HEK293 (cell line): ENCODE measurements at regions not wholly inside any gene's neighbourhood (a gene's known extent, or its start where the extent isn't known, plus 50 kb on each side); places are given as distances from the start of the nearest gene placed in this dataset.

Experiments
- CTCF ChIA-PET: fragments of 350-600 bp; formaldehyde crosslinking; extraction: SDS; loops from one replicate; lab custom pipeline; 2021; ENCODE audit warnings: antibody characterized with exemption; lab: Yijun Ruan, JAX
- POLR2A ChIA-PET: fragments of 300-600 bp; formaldehyde crosslinking; extraction: SDS; loops from one replicate; lab custom pipeline; 2020; ENCODE audit warnings: antibody characterized with exemption, inconsistent platforms; lab: Yijun Ruan, JAX
- H3K27ac ChIP-seq: fragments of 200-500 bp; sonication (Bioruptor generic); 2 replicates; pipeline ENCODE4 v1.5.1; 2014; ENCODE audit warnings: low read depth, low read length, control low read depth, inconsistent platforms; ENCODE audit errors: extremely low read depth
- H3K36me3 ChIP-seq, 2 experiments: fragments of 200-500 bp in 1 of 2; sonication (Bioruptor generic) in 1 of 2; 1 replicate in 1 of 2; 2 replicates in 1 of 2; pipeline ENCODE4 v1.5.1; 2014 to 2017; ENCODE audit warnings: inconsistent platforms in 2 of 2, low read length in 2 of 2; ENCODE audit not compliant: control insufficient read depth in 2 of 2, insufficient read depth in 1 of 2
- H3K4me1 ChIP-seq: fragments of 200-500 bp; sonication (Bioruptor generic); 2 replicates; pipeline ENCODE4 v1.5.1; 2014; ENCODE audit warnings: mild to moderate bottlenecking, low read length, inconsistent platforms; ENCODE audit not compliant: control insufficient read depth, insufficient read depth
- H3K4me3 ChIP-seq: 2 replicates; pipeline ENCODE4 v1.5.1; 2011; ENCODE audit warnings: low read depth, mild to moderate bottlenecking, control low read depth, low read length, moderate library complexity
- H3K9me3 ChIP-seq: fragments of 200-500 bp; sonication (Bioruptor generic); 2 replicates; pipeline ENCODE4 v1.5.1; 2014; ENCODE audit warnings: low read depth, low read length, inconsistent platforms; ENCODE audit not compliant: control insufficient read depth, insufficient read depth
- ATF2 ChIP-seq: fragments of 450-650 bp; formaldehyde crosslinking; IDR thresholded peaks from 2 replicates; pipeline ENCODE4 v1.5.1; 2016; ENCODE audit warnings: missing biosample characterization, missing genetic modification characterization, low read depth
- BCL11A ChIP-seq: fragments of 450-650 bp; formaldehyde crosslinking; IDR thresholded peaks from 2 replicates; pipeline ENCODE4 v1.5.1; 2016; ENCODE audit warnings: low read depth, missing biosample characterization, missing genetic modification characterization
- EGR2 ChIP-seq: fragments of 450-650 bp; formaldehyde crosslinking; IDR thresholded peaks from 2 replicates; pipeline ENCODE4 v1.5.1; 2016; ENCODE audit warnings: low read depth, missing biosample characterization, missing genetic modification characterization
- KLF16 ChIP-seq: fragments of 450-650 bp; formaldehyde crosslinking; IDR thresholded peaks from 2 replicates; pipeline ENCODE4 v1.5.1; 2017; ENCODE audit warnings: missing biosample characterization, missing genetic modification characterization
- OSR2 ChIP-seq: fragments of 450-650 bp; formaldehyde crosslinking; IDR thresholded peaks from 2 replicates; pipeline ENCODE4 v1.5.1; 2016; ENCODE audit warnings: missing biosample characterization, missing genetic modification characterization
- ZEB2 ChIP-seq: fragments of 450-650 bp; formaldehyde crosslinking; IDR thresholded peaks from 2 replicates; pipeline ENCODE4 v1.5.1; 2016; ENCODE audit warnings: missing biosample characterization, missing genetic modification characterization
- ZFP41 ChIP-seq: fragments of 450-650 bp; formaldehyde crosslinking; IDR thresholded peaks from 2 replicates; pipeline ENCODE4 v1.5.1; 2016; ENCODE audit warnings: missing biosample characterization, missing genetic modification characterization, borderline replicate concordance
- ZNF140 ChIP-seq: fragments of 450-650 bp; formaldehyde crosslinking; IDR thresholded peaks from 2 replicates; pipeline ENCODE4 v1.5.1; 2016; ENCODE audit warnings: missing biosample characterization, missing genetic modification characterization
- ZNF211 ChIP-seq: fragments of 450-650 bp; formaldehyde crosslinking; IDR thresholded peaks from 2 replicates; pipeline ENCODE4 v1.5.1; 2016; ENCODE audit warnings: low read depth, missing biosample characterization, missing genetic modification characterization
- ZNF221 ChIP-seq: fragments of 450-650 bp; formaldehyde crosslinking; IDR thresholded peaks from 2 replicates; pipeline ENCODE4 v1.5.1; 2017; ENCODE audit warnings: missing biosample characterization, missing genetic modification characterization, borderline replicate concordance
- ZNF311 ChIP-seq: fragments of 450-650 bp; formaldehyde crosslinking; IDR thresholded peaks from 2 replicates; pipeline ENCODE4 v1.5.1; 2017; ENCODE audit warnings: missing biosample characterization, missing genetic modification characterization, borderline replicate concordance
- ZNF510 ChIP-seq: fragments of 450-650 bp; formaldehyde crosslinking; IDR thresholded peaks from 2 replicates; pipeline ENCODE4 v1.5.1; 2018; ENCODE audit warnings: mild to moderate bottlenecking, missing genetic modification characterization, missing biosample characterization; ENCODE audit not compliant: insufficient replicate concordance
- ZNF555 ChIP-seq: fragments of 450-650 bp; formaldehyde crosslinking; conservative IDR thresholded peaks from 2 replicates; pipeline ENCODE4 v1.5.1; 2017; ENCODE audit warnings: missing biosample characterization, mild to moderate bottlenecking, missing genetic modification characterization, inconsistent platforms
- ZNF785 ChIP-seq: fragments of 450-650 bp; formaldehyde crosslinking; IDR thresholded peaks from 2 replicates; pipeline ENCODE4 v1.5.1; 2016; ENCODE audit warnings: missing biosample characterization, missing genetic modification characterization
- ZSCAN16 ChIP-seq: fragments of 450-650 bp; formaldehyde crosslinking; IDR thresholded peaks from 2 replicates; pipeline ENCODE4 v1.5.1; 2016; ENCODE audit warnings: missing biosample characterization, missing genetic modification characterization
- TF ChIP-seq, protein P1 (sequence below): fragments of 450-650 bp; formaldehyde crosslinking; IDR thresholded peaks from 2 replicates; pipeline ENCODE4 v1.5.1; 2017; ENCODE audit warnings: missing biosample characterization, missing genetic modification characterization
- TF ChIP-seq, protein P2 (sequence below): fragments of 450-650 bp; formaldehyde crosslinking; IDR thresholded peaks from 2 replicates; pipeline ENCODE4 v1.5.1; 2016; ENCODE audit warnings: missing biosample characterization, missing genetic modification characterization
- TF ChIP-seq, protein P3 (sequence below): fragments of 450-650 bp; formaldehyde crosslinking; IDR thresholded peaks from 2 replicates; pipeline ENCODE4 v1.5.1; 2017; ENCODE audit warnings: missing biosample characterization, missing genetic modification characterization
- TF ChIP-seq, protein P4 (sequence below): fragments of 450-650 bp; formaldehyde crosslinking; IDR thresholded peaks from 2 replicates; pipeline ENCODE4 v1.5.1; 2016; ENCODE audit warnings: missing biosample characterization, missing genetic modification characterization

DNA sequence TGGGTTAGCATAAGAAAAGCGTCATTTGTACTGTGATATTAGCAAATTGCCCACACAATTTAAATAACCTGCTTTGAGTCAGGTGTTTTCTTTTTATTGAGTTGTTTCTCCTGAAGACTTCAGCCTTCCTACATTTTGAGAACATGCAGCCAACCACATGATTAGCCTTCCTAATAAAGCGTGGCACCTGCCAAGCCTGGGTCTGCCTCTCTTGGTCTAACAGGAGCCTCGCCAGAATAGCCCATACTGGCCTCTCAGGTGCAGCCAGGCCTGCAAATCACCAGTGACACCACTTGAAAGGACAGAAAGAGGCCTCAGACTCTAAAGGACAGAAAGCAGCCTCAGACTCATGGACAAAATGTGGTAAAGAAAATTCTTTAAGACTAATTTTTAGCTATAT, 653.8 kb downstream of the BCL11A start:
- TF ChIP-seq OSR2 (tag by site-specific recombination) (no peak), ZNF311 (tag by site-specific recombination) (no peak), ZEB2 (no peak), ZFP41 (no peak), KLF16 (no peak), ZNF510 (tag by site-specific recombination) (no peak), ZNF221 (tag by site-specific recombination) (no peak), ZNF211 (no peak), ZNF785 (tag by site-specific recombination) (no peak), EGR2 (tag by site-specific recombination) (no peak), ZNF555 (tag by site-specific recombination) (no peak), ZNF140 (tag by site-specific recombination) (no peak), ZSCAN16 (tag by site-specific recombination) (no peak), BCL11A (tag by site-specific recombination) (no peak), ATF2 (no peak)
- TF ChIP-seq, protein P1, sequence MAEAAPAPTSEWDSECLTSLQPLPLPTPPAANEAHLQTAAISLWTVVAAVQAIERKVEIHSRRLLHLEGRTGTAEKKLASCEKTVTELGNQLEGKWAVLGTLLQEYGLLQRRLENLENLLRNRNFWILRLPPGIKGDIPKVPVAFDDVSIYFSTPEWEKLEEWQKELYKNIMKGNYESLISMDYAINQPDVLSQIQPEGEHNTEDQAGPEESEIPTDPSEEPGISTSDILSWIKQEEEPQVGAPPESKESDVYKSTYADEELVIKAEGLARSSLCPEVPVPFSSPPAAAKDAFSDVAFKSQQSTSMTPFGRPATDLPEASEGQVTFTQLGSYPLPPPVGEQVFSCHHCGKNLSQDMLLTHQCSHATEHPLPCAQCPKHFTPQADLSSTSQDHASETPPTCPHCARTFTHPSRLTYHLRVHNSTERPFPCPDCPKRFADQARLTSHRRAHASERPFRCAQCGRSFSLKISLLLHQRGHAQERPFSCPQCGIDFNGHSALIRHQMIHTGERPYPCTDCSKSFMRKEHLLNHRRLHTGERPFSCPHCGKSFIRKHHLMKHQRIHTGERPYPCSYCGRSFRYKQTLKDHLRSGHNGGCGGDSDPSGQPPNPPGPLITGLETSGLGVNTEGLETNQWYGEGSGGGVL (tag by site-specific recombination), result no peak
- TF ChIP-seq, protein P2, sequence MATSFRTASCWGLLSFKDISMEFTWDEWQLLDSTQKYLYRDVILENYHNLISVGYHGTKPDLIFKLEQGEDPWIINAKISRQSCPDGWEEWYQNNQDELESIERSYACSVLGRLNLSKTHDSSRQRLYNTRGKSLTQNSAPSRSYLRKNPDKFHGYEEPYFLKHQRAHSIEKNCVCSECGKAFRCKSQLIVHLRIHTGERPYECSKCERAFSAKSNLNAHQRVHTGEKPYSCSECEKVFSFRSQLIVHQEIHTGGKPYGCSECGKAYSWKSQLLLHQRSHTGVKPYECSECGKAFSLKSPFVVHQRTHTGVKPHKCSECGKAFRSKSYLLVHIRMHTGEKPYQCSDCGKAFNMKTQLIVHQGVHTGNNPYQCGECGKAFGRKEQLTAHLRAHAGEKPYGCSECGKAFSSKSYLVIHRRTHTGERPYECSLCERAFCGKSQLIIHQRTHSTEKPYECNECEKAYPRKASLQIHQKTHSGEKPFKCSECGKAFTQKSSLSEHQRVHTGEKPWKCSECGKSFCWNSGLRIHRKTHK (tag by site-specific recombination), result no peak
- TF ChIP-seq, protein P3, sequence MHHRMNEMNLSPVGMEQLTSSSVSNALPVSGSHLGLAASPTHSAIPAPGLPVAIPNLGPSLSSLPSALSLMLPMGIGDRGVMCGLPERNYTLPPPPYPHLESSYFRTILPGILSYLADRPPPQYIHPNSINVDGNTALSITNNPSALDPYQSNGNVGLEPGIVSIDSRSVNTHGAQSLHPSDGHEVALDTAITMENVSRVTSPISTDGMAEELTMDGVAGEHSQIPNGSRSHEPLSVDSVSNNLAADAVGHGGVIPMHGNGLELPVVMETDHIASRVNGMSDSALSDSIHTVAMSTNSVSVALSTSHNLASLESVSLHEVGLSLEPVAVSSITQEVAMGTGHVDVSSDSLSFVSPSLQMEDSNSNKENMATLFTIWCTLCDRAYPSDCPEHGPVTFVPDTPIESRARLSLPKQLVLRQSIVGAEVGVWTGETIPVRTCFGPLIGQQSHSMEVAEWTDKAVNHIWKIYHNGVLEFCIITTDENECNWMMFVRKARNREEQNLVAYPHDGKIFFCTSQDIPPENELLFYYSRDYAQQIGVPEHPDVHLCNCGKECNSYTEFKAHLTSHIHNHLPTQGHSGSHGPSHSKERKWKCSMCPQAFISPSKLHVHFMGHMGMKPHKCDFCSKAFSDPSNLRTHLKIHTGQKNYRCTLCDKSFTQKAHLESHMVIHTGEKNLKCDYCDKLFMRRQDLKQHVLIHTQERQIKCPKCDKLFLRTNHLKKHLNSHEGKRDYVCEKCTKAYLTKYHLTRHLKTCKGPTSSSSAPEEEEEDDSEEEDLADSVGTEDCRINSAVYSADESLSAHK, result no peak
- TF ChIP-seq, protein P4, sequence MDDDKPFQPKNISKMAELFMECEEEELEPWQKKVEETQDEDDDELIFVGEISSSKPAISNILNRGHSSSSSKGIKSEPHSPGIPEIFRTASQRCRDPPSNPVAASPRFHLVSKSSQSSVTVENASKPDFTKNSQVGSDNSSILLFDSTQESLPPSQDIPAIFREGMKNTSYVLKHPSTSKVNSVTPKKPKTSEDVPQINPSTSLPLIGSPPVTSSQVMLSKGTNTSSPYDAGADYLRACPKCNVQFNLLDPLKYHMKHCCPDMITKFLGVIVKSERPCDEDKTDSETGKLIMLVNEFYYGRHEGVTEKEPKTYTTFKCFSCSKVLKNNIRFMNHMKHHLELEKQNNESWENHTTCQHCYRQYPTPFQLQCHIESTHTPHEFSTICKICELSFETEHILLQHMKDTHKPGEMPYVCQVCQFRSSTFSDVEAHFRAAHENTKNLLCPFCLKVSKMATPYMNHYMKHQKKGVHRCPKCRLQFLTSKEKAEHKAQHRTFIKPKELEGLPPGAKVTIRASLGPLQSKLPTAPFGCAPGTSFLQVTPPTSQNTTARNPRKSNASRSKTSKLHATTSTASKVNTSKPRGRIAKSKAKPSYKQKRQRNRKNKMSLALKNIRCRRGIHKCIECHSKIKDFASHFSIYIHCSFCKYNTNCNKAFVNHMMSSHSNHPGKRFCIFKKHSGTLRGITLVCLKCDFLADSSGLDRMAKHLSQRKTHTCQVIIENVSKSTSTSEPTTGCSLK (tag by site-specific recombination), result no peak
- Histone ChIP-seq H3K27ac (no peak overlapping the region), H3K4me3 (no peak overlapping the region), H3K36me3 (no peaks in the 10 kb centered on the region), H3K4me1 (no peaks in the 10 kb centered on the region; the same call in 1 of the 2 replicates), H3K9me3 (no peaks in the 10 kb centered on the region)
- CTCF ChIA-PET, result no interaction called here
- POLR2A ChIA-PET, result no interaction called here
